ENCODE measurements at regions not wholly inside any gene's neighbourhood (a gene's known extent, or its start where the extent isn't known, plus 50 kb on each side); places are given as distances from the start of the nearest gene placed in this dataset.

- DNase-seq (ENCODE audit: low spot score), result no peak
- intact Hi-C loops (cut with micrococcal nuclease; ENCODE audit: unreplicated experiment), result no loop called here
- H3K4me1 ChIP-seq (ENCODE audit: insufficient read depth, low read length, poor library complexity, severe bottlenecking), result no peaks in the 10 kb centered on the region
- no TSS peak for BruUV-seq (replicated peaks)
- TF ChIP-seq EZH2 (IDR thresholded peaks at IDR 0.05; ENCODE audit: borderline replicate concordance, low read depth, low read length, poor library complexity, severe bottlenecking), result no peak
- TF ChIP-seq CTCF (conservative IDR thresholded peaks at IDR 0.05; ENCODE audit: low read depth, low read length), result no peak
- H3K27me3 ChIP-seq (replicated peaks; ENCODE audit: insufficient read depth, low read depth, low read length, poor library complexity), result no peaks in the 10 kb centered on the region
- CTCF ChIA-PET, result interaction anchor here (0.5 kb wide), 1 partner anchor 58 kb away, joined by 4 read pairs; no protein-coding TSS in a partner anchor
- H3K9me3 ChIP-seq (ENCODE audit: low read depth, low read length, poor library complexity, severe bottlenecking), result no peaks in the 10 kb centered on the region
- H3K36me3 ChIP-seq (ENCODE audit: insufficient read depth, low read length, poor library complexity, severe bottlenecking), result no peaks in the 10 kb centered on the region
- POLR2A ChIA-PET (ENCODE audit: low non-redundant PET), result no interaction called here
- H3K4me3 ChIP-seq (ENCODE audit: low read depth, low read length, poor library complexity, severe bottlenecking), result no peak overlapping the region
- H3K27ac ChIP-seq (ENCODE audit: low read depth, low read length, poor library complexity, severe bottlenecking), result no peak overlapping the region
These were observed 127.7 kb upstream of the SESN3 start for GRCh38 chr11:95358511-95359340.

- DNase-seq (ENCODE audit: low spot score), result no peak
- H3K9me3 ChIP-seq (ENCODE audit: low read depth, low read length, poor library complexity, severe bottlenecking), result no peaks in the 10 kb centered on the region
- H3K36me3 ChIP-seq (ENCODE audit: insufficient read depth, low read length, poor library complexity, severe bottlenecking), result no peaks in the 10 kb centered on the region
- TF ChIP-seq CTCF (conservative IDR thresholded peaks at IDR 0.05; ENCODE audit: low read depth, low read length) (no peak), EZH2 (IDR thresholded peaks at IDR 0.05; ENCODE audit: borderline replicate concordance, low read depth, low read length, poor library complexity, severe bottlenecking) (no peak)
- no peak overlapping the region for H3K4me3 ChIP-seq (ENCODE audit: low read depth, low read length, poor library complexity, severe bottlenecking)
- CTCF ChIA-PET, result no interaction called here
- intact Hi-C loops (cut with micrococcal nuclease; ENCODE audit: unreplicated experiment), result no loop called here
- no peaks in the 10 kb centered on the region for H3K4me1 ChIP-seq (ENCODE audit: insufficient read depth, low read length, poor library complexity, severe bottlenecking)
- no peaks in the 10 kb centered on the region for H3K27me3 ChIP-seq (replicated peaks; ENCODE audit: insufficient read depth, low read depth, low read length, poor library complexity)
- POLR2A ChIA-PET (ENCODE audit: low non-redundant PET), result no interaction called here
- no peak overlapping the region for H3K27ac ChIP-seq (ENCODE audit: low read depth, low read length, poor library complexity, severe bottlenecking)
- no TSS peak for BruUV-seq (replicated peaks)
These were observed 123.3 kb upstream of the SESN3 start for GRCh38 chr11:95354304-95354703.

- no TSS peak for BruUV-seq (replicated peaks)
- CTCF ChIA-PET, result no interaction called here
- POLR2A ChIA-PET (ENCODE audit: low non-redundant PET), result no interaction called here
- DNase-seq (ENCODE audit: low spot score), result no peak
- TF ChIP-seq CTCF (conservative IDR thresholded peaks at IDR 0.05; ENCODE audit: low read depth, low read length) (no peak), EZH2 (IDR thresholded peaks at IDR 0.05; ENCODE audit: borderline replicate concordance, low read depth, low read length, poor library complexity, severe bottlenecking) (no peak)
- H3K36me3 ChIP-seq (ENCODE audit: insufficient read depth, low read length, poor library complexity, severe bottlenecking), result no peaks in the 10 kb centered on the region
- no peak overlapping the region for H3K27ac ChIP-seq (ENCODE audit: low read depth, low read length, poor library complexity, severe bottlenecking)
- no peaks in the 10 kb centered on the region for H3K27me3 ChIP-seq (replicated peaks; ENCODE audit: insufficient read depth, low read depth, low read length, poor library complexity)
- no peaks in the 10 kb centered on the region for H3K4me1 ChIP-seq (ENCODE audit: insufficient read depth, low read length, poor library complexity, severe bottlenecking)
- H3K4me3 ChIP-seq (ENCODE audit: low read depth, low read length, poor library complexity, severe bottlenecking), result no peak overlapping the region
- intact Hi-C loops (cut with micrococcal nuclease; ENCODE audit: unreplicated experiment), result no loop called here
- no peaks in the 10 kb centered on the region for H3K9me3 ChIP-seq (ENCODE audit: low read depth, low read length, poor library complexity, severe bottlenecking)
These were observed 122.7 kb upstream of the SESN3 start for GRCh38 chr11:95353706-95354105.

Measured in A673 (cell line).